Upper lobe of left lung (tissue), 6 donors: ENCODE measurements at regions not wholly inside any gene's neighbourhood (a gene's known extent, or its start where the extent isn't known, plus 50 kb on each side); places are given as distances from the start of the nearest gene placed in this dataset.
"Not testable (repeated sequence)": the region's sequence is repeated elsewhere in the genome, so short reads cannot be mapped to it uniquely, and the experiment has no call there.

Experiments
- ATAC-seq, 2 donors: fragments of 200-7000 bp; cut with Tn5 transposase; one replicate each; pipeline ENCODE4 v1.9.1; 2022; ENCODE audit warnings: mild to moderate bottlenecking in 2 of 2, moderate library complexity in 2 of 2; ENCODE audit not compliant: low FRiP score in 2 of 2
- DNase-seq, 2 donors: peaks; one replicate each; pipeline ENCODE4 v3.0.0-alpha.2; 2019 to 2020
- H3K27ac ChIP-seq, 4 donors: fragments of 200-600 bp; sonication (generic); one replicate each; pipeline ENCODE4 v1.5.1; 2016 to 2019
- H3K27me3 ChIP-seq, 4 donors: fragments of 200-600 bp; sonication (generic); one replicate each; pipeline ENCODE4 v1.5.1; 2017 to 2019
- H3K36me3 ChIP-seq, 4 donors: fragments of 200-600 bp; sonication (generic); one replicate each; pipeline ENCODE4 v1.5.1; 2016 to 2019
- H3K4me1 ChIP-seq, 4 donors: fragments of 200-600 bp; sonication (generic); one replicate each; pipeline ENCODE4 v1.5.1; 2018 to 2019
- H3K4me3 ChIP-seq, 4 donors: fragments of 200-600 bp; sonication (generic); one replicate each; pipeline ENCODE4 v1.5.1; 2017 to 2019; ENCODE audit warnings: mild to moderate bottlenecking in 2 of 4, moderate library complexity in 1 of 4
- H3K9me3 ChIP-seq, 4 donors: fragments of 200-600 bp; sonication (generic); one replicate each; pipeline ENCODE4 v1.5.1; 2018 to 2019
- CTCF ChIP-seq, 6 experiments: fragments of 450-650 bp in 4 of 6; fragments of 200-600 bp in 2 of 6; sonication (generic) in 2 of 6; IDR thresholded peaks; one replicate each; pipeline ENCODE4 v1.5.1; 2016 to 2019; ENCODE audit warnings: antibody characterized with exemption in 6 of 6
- EP300 ChIP-seq, 4 donors: sonication (generic); formaldehyde crosslinking; IDR thresholded peaks; one replicate each; pipeline ENCODE4 v1.5.1; 2017; ENCODE audit warnings: antibody characterized with exemption in 4 of 4, control low read depth in 2 of 4
- POLR2A ChIP-seq, 4 donors: fragments of 450-650 bp; IDR thresholded peaks; one replicate each; pipeline ENCODE4 v1.5.1; 2016 to 2017; ENCODE audit warnings: antibody characterized with exemption in 4 of 4, mild to moderate bottlenecking in 2 of 4
- POLR2AphosphoS5 ChIP-seq, 2 donors: sonication (generic); formaldehyde crosslinking; IDR thresholded peaks; one replicate each; pipeline ENCODE4 v1.5.1; 2017; ENCODE audit warnings: antibody characterized with exemption in 2 of 2
- WGBS, 2 donors: methylation state at CpG; one replicate each; pipeline ENCODE4 v1.1.5; 2017 to 2018; 5-methylcytosine and 5-hydroxymethylcytosine counted together
- donor health status: DM: no; HTN: no; CAD: no; lungs with moderate emphysema.
- donor health status: DM: no; HTN: yes; CAD: no; lungs with severe emphysema.

GRCh38 chr3:185995352-185995751 lies 57.5 kb upstream of the TRA2B start:
- no peaks in the 10 kb centered on the region for H3K27me3 ChIP-seq
- DNase-seq (no peak), ATAC-seq (peak in 1 of 2 donors; percentile 64)
- no peaks in the 10 kb centered on the region for H3K9me3 ChIP-seq
- no peak overlapping the region for H3K27ac ChIP-seq
- H3K4me3 ChIP-seq = no peak overlapping the region
- no peaks in the 10 kb centered on the region for H3K4me1 ChIP-seq
- H3K36me3 ChIP-seq = no peaks in the 10 kb centered on the region
- 93 to 100% methylated on average over 3 of the region's 3 CpGs for WGBS, 2 donors
- TF ChIP-seq POLR2AphosphoS5 (IDR thresholded peaks at IDR 0.05) = no peak
- TF ChIP-seq POLR2A (IDR thresholded peaks at IDR 0.05) = no peak
- TF ChIP-seq EP300 (IDR thresholded peaks at IDR 0.05) = no peak
- no peak for TF ChIP-seq CTCF (IDR thresholded peaks at IDR 0.05)

- peak in 1 of 2 donors; percentile 62 for ATAC-seq
- Histone ChIP-seq H3K4me3 (no peak overlapping the region), H3K27me3 (no peaks in the 10 kb centered on the region), H3K9me3 (no peaks in the 10 kb centered on the region), H3K36me3 (no peaks in the 10 kb centered on the region), H3K27ac (peak overlapping the region in 1 of 4 donors; percentile 56), H3K4me1 (no peaks in the 10 kb centered on the region)
- no peak for DNase-seq
- WGBS, 2 donors = 57 to 73% methylated on average over 8 to 9 of the region's 9 CpGs
- TF ChIP-seq POLR2AphosphoS5 (IDR thresholded peaks at IDR 0.05) (no peak), POLR2A (IDR thresholded peaks at IDR 0.05) (no peak)
Observed at GRCh38 chr3:185992831-185993374, 55.1 kb upstream of the TRA2B start.

- H3K4me1 ChIP-seq, H3K36me3 ChIP-seq, H3K27me3 ChIP-seq, H3K27ac ChIP-seq, H3K9me3 ChIP-seq, H3K4me3 ChIP-seq, DNase-seq, ATAC-seq: not testable (repeated sequence)
- WGBS, 2 donors = 95 to 98% methylated on average over 4 of the region's 4 CpGs
Observed at GRCh38 chr3:185990995-185991394, 53.2 kb upstream of the TRA2B start.

DNA sequence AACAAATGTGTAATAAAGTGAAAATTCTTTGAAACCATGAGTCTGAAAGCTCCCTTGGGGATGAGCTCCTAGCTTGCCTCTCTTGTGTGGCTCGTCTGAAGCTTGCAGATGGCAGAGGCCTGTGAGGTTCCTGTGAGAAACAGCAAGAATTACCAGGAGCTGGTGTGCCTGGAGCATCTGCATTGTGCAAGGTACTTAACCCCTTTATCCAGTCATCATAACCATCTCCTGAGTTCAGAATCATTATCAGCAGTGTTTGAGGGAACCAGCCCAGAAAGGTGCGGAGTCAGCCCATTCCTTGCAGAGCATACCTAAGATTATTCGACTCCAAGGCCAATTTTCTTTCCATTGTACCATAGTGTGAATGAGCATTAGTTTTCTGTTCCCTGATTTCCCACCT lies 51.7 kb upstream of the TRA2B start:
- ATAC-seq = no peak
- no peak for DNase-seq
- Histone ChIP-seq H3K4me1 (peaks cover 0 to 2% (median 0%) of the 10 kb centered on the region in 4 donors), H3K27ac (no peak overlapping the region), H3K36me3 (no peaks in the 10 kb centered on the region), H3K4me3 (no peak overlapping the region), H3K9me3 (no peaks in the 10 kb centered on the region), H3K27me3 (no peaks in the 10 kb centered on the region)
- WGBS, 2 donors = 86 to 88% methylated on average over 3 of the region's 3 CpGs
- TF ChIP-seq POLR2AphosphoS5 (IDR thresholded peaks at IDR 0.05) = no peak
- no peak for TF ChIP-seq EP300 (IDR thresholded peaks at IDR 0.05)
- no peak for TF ChIP-seq POLR2A (IDR thresholded peaks at IDR 0.05)
- TF ChIP-seq CTCF (IDR thresholded peaks at IDR 0.05) = no peak

DNA sequence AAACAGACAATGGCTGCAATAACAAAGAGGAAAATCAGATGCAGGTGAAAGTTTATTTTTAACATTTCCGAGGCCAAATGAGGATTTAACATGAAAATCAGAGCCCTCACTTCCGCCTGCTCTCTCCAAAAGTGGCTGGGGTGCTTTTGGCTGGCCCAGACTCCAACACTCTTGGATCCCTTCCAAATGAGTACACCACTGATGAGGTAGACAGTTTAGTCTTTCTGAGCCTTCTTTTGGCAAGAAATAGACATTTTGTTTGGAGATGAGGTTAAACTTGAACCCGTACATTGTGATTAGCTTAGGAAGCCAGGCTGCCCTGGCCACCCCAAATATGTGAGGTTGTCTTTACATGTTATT lies 51.0 kb upstream of the TRA2B start:
- H3K36me3 ChIP-seq = no peaks in the 10 kb centered on the region
- WGBS, 2 donors = 54 to 78% methylated on average over 3 of the region's 3 CpGs
- H3K9me3 ChIP-seq = no peaks in the 10 kb centered on the region
- no peak overlapping the region for H3K27ac ChIP-seq
- peaks cover 1 to 9% (median 3%) of the 10 kb centered on the region in 4 donors for H3K4me1 ChIP-seq
- no peak overlapping the region for H3K4me3 ChIP-seq
- no peak for ATAC-seq
- H3K27me3 ChIP-seq = no peaks in the 10 kb centered on the region
- TF ChIP-seq POLR2AphosphoS5 (IDR thresholded peaks at IDR 0.05) (no peak), POLR2A (IDR thresholded peaks at IDR 0.05) (no peak), EP300 (IDR thresholded peaks at IDR 0.05) (no peak), CTCF (IDR thresholded peaks at IDR 0.05) (no peak)
- no peak for DNase-seq

GRCh38 chr3:185988080-185988815 lies 50.4 kb upstream of the TRA2B start:
- ATAC-seq (no peak), DNase-seq (no peak)
- TF ChIP-seq POLR2AphosphoS5 (IDR thresholded peaks at IDR 0.05) = no peak
- no peak for TF ChIP-seq CTCF (IDR thresholded peaks at IDR 0.05)
- TF ChIP-seq EP300 (IDR thresholded peaks at IDR 0.05) = no peak
- no peak for TF ChIP-seq POLR2A (IDR thresholded peaks at IDR 0.05)
- Histone ChIP-seq H3K4me1 (peaks cover 4 to 15% (median 6%) of the 10 kb centered on the region in 4 donors), H3K4me3 (no peak overlapping the region), H3K9me3 (no peaks in the 10 kb centered on the region), H3K27ac (no peak overlapping the region), H3K36me3 (no peaks in the 10 kb centered on the region), H3K27me3 (no peaks in the 10 kb centered on the region)
- 82 to 93% methylated on average over 3 of the region's 3 CpGs for WGBS, 2 donors
